ENCODE measurements at regions not wholly inside any gene's neighbourhood (a gene's known extent, or its start where the extent isn't known, plus 50 kb on each side); places are given as distances from the start of the nearest gene placed in this dataset.

DNA sequence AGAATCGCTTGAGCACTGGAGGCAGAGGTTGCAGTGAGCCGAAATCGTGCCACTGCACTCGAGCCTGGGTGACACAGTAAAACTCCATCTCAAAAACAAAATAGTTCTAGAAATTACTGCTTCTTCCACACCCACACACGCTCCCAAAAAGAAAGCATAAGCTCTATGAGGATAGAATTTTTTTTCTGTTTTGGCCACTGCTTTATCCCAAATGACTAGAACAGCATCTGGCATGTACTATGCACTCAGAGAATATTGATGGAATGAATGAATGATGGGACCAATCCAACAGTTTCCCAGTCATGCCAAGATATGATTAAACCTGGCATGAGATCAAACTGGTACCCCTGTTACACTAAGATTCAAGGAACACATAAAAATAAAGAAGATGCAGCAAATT is 455.4 kb upstream of the CHAC2 start (continued):
- TF ChIP-seq, protein P1, sequence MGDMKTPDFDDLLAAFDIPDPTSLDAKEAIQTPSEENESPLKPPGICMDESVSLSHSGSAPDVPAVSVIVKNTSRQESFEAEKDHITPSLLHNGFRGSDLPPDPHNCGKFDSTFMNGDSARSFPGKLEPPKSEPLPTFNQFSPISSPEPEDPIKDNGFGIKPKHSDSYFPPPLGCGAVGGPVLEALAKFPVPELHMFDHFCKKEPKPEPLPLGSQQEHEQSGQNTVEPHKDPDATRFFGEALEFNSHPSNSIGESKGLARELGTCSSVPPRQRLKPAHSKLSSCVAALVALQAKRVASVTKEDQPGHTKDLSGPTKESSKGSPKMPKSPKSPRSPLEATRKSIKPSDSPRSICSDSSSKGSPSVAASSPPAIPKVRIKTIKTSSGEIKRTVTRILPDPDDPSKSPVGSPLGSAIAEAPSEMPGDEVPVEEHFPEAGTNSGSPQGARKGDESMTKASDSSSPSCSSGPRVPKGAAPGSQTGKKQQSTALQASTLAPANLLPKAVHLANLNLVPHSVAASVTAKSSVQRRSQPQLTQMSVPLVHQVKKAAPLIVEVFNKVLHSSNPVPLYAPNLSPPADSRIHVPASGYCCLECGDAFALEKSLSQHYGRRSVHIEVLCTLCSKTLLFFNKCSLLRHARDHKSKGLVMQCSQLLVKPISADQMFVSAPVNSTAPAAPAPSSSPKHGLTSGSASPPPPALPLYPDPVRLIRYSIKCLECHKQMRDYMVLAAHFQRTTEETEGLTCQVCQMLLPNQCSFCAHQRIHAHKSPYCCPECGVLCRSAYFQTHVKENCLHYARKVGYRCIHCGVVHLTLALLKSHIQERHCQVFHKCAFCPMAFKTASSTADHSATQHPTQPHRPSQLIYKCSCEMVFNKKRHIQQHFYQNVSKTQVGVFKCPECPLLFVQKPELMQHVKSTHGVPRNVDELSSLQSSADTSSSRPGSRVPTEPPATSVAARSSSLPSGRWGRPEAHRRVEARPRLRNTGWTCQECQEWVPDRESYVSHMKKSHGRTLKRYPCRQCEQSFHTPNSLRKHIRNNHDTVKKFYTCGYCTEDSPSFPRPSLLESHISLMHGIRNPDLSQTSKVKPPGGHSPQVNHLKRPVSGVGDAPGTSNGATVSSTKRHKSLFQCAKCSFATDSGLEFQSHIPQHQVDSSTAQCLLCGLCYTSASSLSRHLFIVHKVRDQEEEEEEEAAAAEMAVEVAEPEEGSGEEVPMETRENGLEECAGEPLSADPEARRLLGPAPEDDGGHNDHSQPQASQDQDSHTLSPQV (IDR thresholded peaks at IDR 0.05) = no peak
- TF ChIP-seq MTA3 (IDR thresholded peaks at IDR 0.05; ENCODE audit: borderline replicate concordance, low read length) (no peak), MYB (IDR thresholded peaks at IDR 0.05; ENCODE audit: borderline replicate concordance, low read depth, low read length) (no peak), KAT2A (conservative IDR thresholded peaks at IDR 0.05; ENCODE audit: control insufficient read depth, low read depth, low read length) (no peak), SUPT20H (IDR thresholded peaks at IDR 0.05; ENCODE audit: borderline replicate concordance, control insufficient read depth, low read depth, low read length) (no peak), GATAD2B (conservative IDR thresholded peaks at IDR 0.05; ENCODE audit: low read depth) (no peak), TARDBP (IDR thresholded peaks at IDR 0.05; ENCODE audit: borderline replicate concordance) (no peak), SRF (IDR thresholded peaks at IDR 0.05; ENCODE audit: low read depth in 2 of 2, low read length in 2 of 2) (no peak), TBL1XR1 (IDR thresholded peaks at IDR 0.05; ENCODE audit: low read depth, low read length) (no peak), LARP7 (IDR thresholded peaks at IDR 0.05) (no peak)

DNA sequence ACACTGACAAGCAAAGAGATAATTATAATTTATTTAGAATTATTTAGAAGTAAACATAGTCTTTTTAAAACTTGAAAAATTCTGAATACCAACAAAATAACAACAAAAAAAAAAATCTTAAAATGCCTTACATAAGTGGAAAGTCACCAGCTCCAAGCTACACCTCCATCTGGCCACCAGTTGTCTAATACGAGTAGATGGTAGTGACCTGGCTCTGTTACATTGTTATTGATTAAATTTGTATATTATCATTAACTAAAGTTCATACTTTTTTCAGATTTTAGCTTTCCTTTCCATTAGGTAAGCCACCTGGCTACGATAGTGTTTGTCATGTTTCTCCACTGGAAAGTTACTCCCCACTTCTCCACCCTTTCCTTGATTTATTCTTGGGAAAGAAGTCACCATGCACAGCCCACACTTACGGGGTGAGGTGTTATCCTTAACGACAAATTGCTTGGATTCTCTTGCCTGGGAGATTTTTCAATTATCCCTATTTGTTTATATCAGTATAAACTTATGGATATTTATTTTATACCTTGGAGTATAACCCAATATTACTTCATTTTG is 464.5 kb upstream of the CHAC2 start:
- no peak for FAIRE-seq
- H3K36me3 ChIP-seq (ENCODE audit: control insufficient read depth in 2 of 2, insufficient read depth in 2 of 2, low read length in 1 of 2) = no peaks in the 10 kb centered on the region
- no peaks in the 10 kb centered on the region for H3K27me3 ChIP-seq (replicated peaks in 1 of 2; ENCODE audit: control insufficient read depth in 2 of 2, insufficient read depth in 2 of 2, low read length in 1 of 2)
- no peaks in the 10 kb centered on the region for H3K79me2 ChIP-seq (ENCODE audit: control insufficient read depth, insufficient read depth, low read length)
- ChIA-PET RAD21 (ENCODE audit: unreplicated experiment) (no interaction called here), SMC1A (ENCODE audit: uncharacterized antibody, unreplicated experiment) (no interaction called here), CTCF (interaction anchor here (0.5 kb wide), 1 partner anchor 74 kb away, joined by 3 read pairs; no protein-coding TSS in a partner anchor), POLR2A (no interaction called here)
- H3K4me1 ChIP-seq (ENCODE audit: control insufficient read depth, insufficient read depth, low read length) = no peaks in the 10 kb centered on the region
- in situ Hi-C loops (cut with MboI) = no loop called here
- 13% methylated on average over 4 of the region's 4 CpGs for WGBS (ENCODE audit: insufficient coverage, insufficient replicate concordance, low lambda C conversion rate, missing lambda C conversion rate)
- DNase-seq (ENCODE audit: low read depth, low spot score) = no peak
- no peaks in the 10 kb centered on the region for H4K20me1 ChIP-seq (ENCODE audit: control insufficient read depth, insufficient read depth)
- H3K4me2 ChIP-seq (ENCODE audit: control insufficient read depth, insufficient read depth) = no peak overlapping the region
- no peak overlapping the region for H3K4me3 ChIP-seq
- intact Hi-C loops (cut with micrococcal nuclease; ENCODE audit: unreplicated experiment) = no loop called here
- H2AFZ ChIP-seq (ENCODE audit: control insufficient read depth, low read depth, low read length) = no peak overlapping the region
- ATAC-seq = no peak
- no peak overlapping the region for H3K27ac ChIP-seq (ENCODE audit: control insufficient read depth, insufficient read depth)
- TF ChIP-seq KLF5 (IDR thresholded peaks at IDR 0.05; ENCODE audit: partially characterized antibody) (no peak), PAX8 (IDR thresholded peaks at IDR 0.05) (no peak)
- TF ChIP-seq, protein P2, sequence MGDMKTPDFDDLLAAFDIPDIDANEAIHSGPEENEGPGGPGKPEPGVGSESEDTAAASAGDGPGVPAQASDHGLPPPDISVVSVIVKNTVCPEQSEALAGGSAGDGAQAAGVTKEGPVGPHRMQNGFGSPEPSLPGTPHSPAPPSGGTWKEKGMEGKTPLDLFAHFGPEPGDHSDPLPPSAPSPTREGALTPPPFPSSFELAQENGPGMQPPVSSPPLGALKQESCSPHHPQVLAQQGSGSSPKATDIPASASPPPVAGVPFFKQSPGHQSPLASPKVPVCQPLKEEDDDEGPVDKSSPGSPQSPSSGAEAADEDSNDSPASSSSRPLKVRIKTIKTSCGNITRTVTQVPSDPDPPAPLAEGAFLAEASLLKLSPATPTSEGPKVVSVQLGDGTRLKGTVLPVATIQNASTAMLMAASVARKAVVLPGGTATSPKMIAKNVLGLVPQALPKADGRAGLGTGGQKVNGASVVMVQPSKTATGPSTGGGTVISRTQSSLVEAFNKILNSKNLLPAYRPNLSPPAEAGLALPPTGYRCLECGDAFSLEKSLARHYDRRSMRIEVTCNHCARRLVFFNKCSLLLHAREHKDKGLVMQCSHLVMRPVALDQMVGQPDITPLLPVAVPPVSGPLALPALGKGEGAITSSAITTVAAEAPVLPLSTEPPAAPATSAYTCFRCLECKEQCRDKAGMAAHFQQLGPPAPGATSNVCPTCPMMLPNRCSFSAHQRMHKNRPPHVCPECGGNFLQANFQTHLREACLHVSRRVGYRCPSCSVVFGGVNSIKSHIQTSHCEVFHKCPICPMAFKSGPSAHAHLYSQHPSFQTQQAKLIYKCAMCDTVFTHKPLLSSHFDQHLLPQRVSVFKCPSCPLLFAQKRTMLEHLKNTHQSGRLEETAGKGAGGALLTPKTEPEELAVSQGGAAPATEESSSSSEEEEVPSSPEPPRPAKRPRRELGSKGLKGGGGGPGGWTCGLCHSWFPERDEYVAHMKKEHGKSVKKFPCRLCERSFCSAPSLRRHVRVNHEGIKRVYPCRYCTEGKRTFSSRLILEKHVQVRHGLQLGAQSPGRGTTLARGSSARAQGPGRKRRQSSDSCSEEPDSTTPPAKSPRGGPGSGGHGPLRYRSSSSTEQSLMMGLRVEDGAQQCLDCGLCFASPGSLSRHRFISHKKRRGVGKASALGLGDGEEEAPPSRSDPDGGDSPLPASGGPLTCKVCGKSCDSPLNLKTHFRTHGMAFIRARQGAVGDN (IDR thresholded peaks at IDR 0.05) = no peak
- H3K9me3 ChIP-seq (replicated peaks; ENCODE audit: control insufficient read depth, insufficient read depth, low read length) = no peaks in the 10 kb centered on the region
- BruUV-seq (replicated peaks) = no TSS peak
- no peak overlapping the region for H3K9ac ChIP-seq (ENCODE audit: control insufficient read depth, insufficient read depth, low read length)
